Activated CD4-positive, alpha-beta T cell treated with anti-CD3 and anti-CD28 coated beads, Interleukin-2, amount 50 U/mL, for 48 hours (primary cell): ENCODE measurements at regions not wholly inside any gene's neighbourhood (a gene's known extent, or its start where the extent isn't known, plus 50 kb on each side); places are given as distances from the start of the nearest gene placed in this dataset.

Source experiments
- DNase-seq, 2 experiments: peaks; one replicate each; pipeline ENCODE4 v3.0.0-alpha.2; 2020

DNA sequence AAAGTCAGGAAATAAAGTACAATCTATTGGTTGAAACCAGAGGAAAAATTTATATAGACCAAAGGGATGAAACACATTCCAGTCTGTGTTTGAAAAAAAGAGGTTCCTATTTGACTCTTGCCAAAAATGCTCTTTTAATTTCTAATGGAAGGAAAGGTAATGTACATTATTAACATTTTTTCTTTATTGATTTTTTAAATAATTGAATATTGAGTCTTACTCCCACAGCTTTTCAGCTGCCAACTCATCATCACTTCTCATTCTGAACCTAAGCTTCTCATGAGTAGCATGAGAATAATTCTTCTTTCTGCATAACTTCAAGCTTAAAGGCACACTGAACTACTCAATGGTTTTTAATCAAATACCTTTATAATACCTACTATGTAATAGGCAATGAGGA is 49.8 kb upstream of the FHIP2A start:
- DNase-seq: no peak
